IMR-90 (cell line): ENCODE measurements at regions not wholly inside any gene's neighbourhood (a gene's known extent, or its start where the extent isn't known, plus 50 kb on each side); places are given as distances from the start of the nearest gene placed in this dataset.

ENCODE experiments used
- ATAC-seq: fragments of 200-7000 bp; cut with Tn5 transposase; 2 replicates; pipeline ENCODE4 v1.9.1; 2020; ENCODE audit warnings: low read depth, mild to moderate bottlenecking, moderate library complexity
- BruUV-seq: library from RNA; stranded (reverse); fragments of 400-500 nt; replicated peaks from 2 replicates; lab custom pipeline; 2021; lab: Mats Ljungman, UMichigan
- CTCF ChIA-PET: fragments of 300-600 bp; formaldehyde crosslinking; extraction: SDS; loops from one replicate; lab custom pipeline; 2021; ENCODE audit warnings: antibody characterized with exemption; lab: Yijun Ruan, JAX
- POLR2A ChIA-PET: fragments of 300-600 bp; sonication (Branson Sonifier 250); formaldehyde crosslinking; loops from one replicate; lab custom pipeline; 2022; ENCODE audit warnings: antibody characterized with exemption; ENCODE audit not compliant: unreplicated experiment; lab: Charles Lee
- DNase-seq: peaks from one replicate; pipeline ENCODE4 v3.0.0; 2013
- H2AFZ ChIP-seq: replicated peaks from 2 replicates; pipeline ENCODE3; 2013; ENCODE audit warnings: low read length, mild to moderate bottlenecking; ENCODE audit not compliant: poor library complexity
- H2AK5ac ChIP-seq: 2 replicates; pipeline ENCODE4 v1.6.1; 2013; ENCODE audit warnings: low read depth, low read length, inconsistent platforms
- H2AK9ac ChIP-seq: replicated peaks from 2 replicates; pipeline ENCODE3; 2013; ENCODE audit warnings: mild to moderate bottlenecking, low read depth, low read length, moderate library complexity; ENCODE audit not compliant: poor library complexity
- H2BK120ac ChIP-seq: 2 replicates; pipeline ENCODE4 v1.6.1; 2013; ENCODE audit warnings: low read depth, low read length, inconsistent platforms
- H2BK15ac ChIP-seq: 3 replicates; pipeline ENCODE4 v1.6.1; 2013; ENCODE audit warnings: low read depth, low read length, inconsistent platforms
- H2BK20ac ChIP-seq: 2 replicates; pipeline ENCODE4 v1.6.1; 2013; ENCODE audit warnings: low read depth, mild to moderate bottlenecking, inconsistent platforms, low read length, moderate library complexity
- H2BK5ac ChIP-seq: 2 replicates; pipeline ENCODE4 v1.6.1; 2013; ENCODE audit warnings: mild to moderate bottlenecking, low read depth, low read length, inconsistent platforms; ENCODE audit not compliant: poor library complexity, severe bottlenecking
- H3K14ac ChIP-seq: replicated peaks from 2 replicates; pipeline ENCODE4 v1.6.1; 2013; ENCODE audit warnings: low read depth, low read length, inconsistent platforms
- H3K18ac ChIP-seq: 2 replicates; pipeline ENCODE4 v1.6.1; 2013; ENCODE audit warnings: low read depth, low read length, control low read depth
- H3K23ac ChIP-seq: 2 replicates; pipeline ENCODE4 v1.6.1; 2013; ENCODE audit warnings: low read depth, low read length, inconsistent platforms
- H3K27ac ChIP-seq: 2 replicates; pipeline ENCODE4 v1.5.1; 2013; ENCODE audit warnings: mild to moderate bottlenecking, control low read depth, low read length; ENCODE audit not compliant: insufficient read depth
- H3K27me3 ChIP-seq: 2 replicates; pipeline ENCODE4 v1.6.1; 2013; ENCODE audit warnings: low read length; ENCODE audit not compliant: control insufficient read depth, insufficient read depth
- H3K36me3 ChIP-seq: 2 replicates; pipeline ENCODE4 v1.6.1; 2013; ENCODE audit warnings: low read length, mixed read lengths; ENCODE audit not compliant: control insufficient read depth, insufficient read depth
- H3K4ac ChIP-seq: 2 replicates; pipeline ENCODE4 v1.6.1; 2013; ENCODE audit warnings: low read depth, low read length, inconsistent platforms
- H3K4me1 ChIP-seq: 2 replicates; pipeline ENCODE4 v1.6.1; 2013; ENCODE audit warnings: low read length, mixed read lengths; ENCODE audit not compliant: control insufficient read depth, insufficient read depth
- H3K4me2 ChIP-seq: 2 replicates; pipeline ENCODE4 v1.6.1; 2013; ENCODE audit warnings: low read depth, mild to moderate bottlenecking, control low read depth, low read length, moderate library complexity
- H3K4me3 ChIP-seq: 2 replicates; pipeline ENCODE4 v1.5.1; 2013; ENCODE audit warnings: low read depth, mild to moderate bottlenecking, control low read depth, low read length, moderate library complexity; ENCODE audit not compliant: insufficient read depth
- H3K56ac ChIP-seq: 2 replicates; pipeline ENCODE4 v1.6.1; 2013; ENCODE audit warnings: low read length, inconsistent platforms; ENCODE audit not compliant: insufficient read depth; ENCODE audit errors: extremely low read depth
- H3K79me1 ChIP-seq, 2 experiments: 2 replicates each; pipeline ENCODE4 v1.6.1; 2013; ENCODE audit warnings: low read length in 2 of 2, inconsistent platforms in 1 of 2, low read depth in 1 of 2
- H3K9ac ChIP-seq: 2 replicates; pipeline ENCODE4 v1.6.1; 2013; ENCODE audit warnings: low read depth, low read length, control low read depth
- H3K9me1 ChIP-seq: 2 replicates; pipeline ENCODE4 v1.6.1; 2013; ENCODE audit warnings: low read length, inconsistent platforms; ENCODE audit not compliant: insufficient read depth
- H3K9me3 ChIP-seq: 2 replicates; pipeline ENCODE4 v1.6.1; 2013; ENCODE audit warnings: low read length; ENCODE audit not compliant: control insufficient read depth, insufficient read depth
- H4K20me1 ChIP-seq: 2 replicates; pipeline ENCODE4 v1.6.1; 2013; ENCODE audit warnings: low read length, inconsistent platforms; ENCODE audit not compliant: insufficient read depth
- H4K5ac ChIP-seq: 2 replicates; pipeline ENCODE4 v1.6.1; 2013; ENCODE audit warnings: mild to moderate bottlenecking, low read depth, low read length, control low read depth
- H4K8ac ChIP-seq, 2 experiments: 2 replicates each; pipeline ENCODE4 v1.6.1; 2013; ENCODE audit warnings: low read depth in 2 of 2, low read length in 2 of 2, control low read depth in 1 of 2, inconsistent platforms in 1 of 2
- H4K91ac ChIP-seq: 2 replicates; pipeline ENCODE4 v1.6.1; 2013; ENCODE audit warnings: low read depth, low read length, inconsistent platforms; ENCODE audit not compliant: insufficient read depth
- BHLHE40 ChIP-seq: fragments of 150-350 bp; IDR thresholded peaks from 2 replicates; pipeline ENCODE4 v1.6.1; 2016; ENCODE audit warnings: mild to moderate bottlenecking, low read depth, low read length
- CHD1 ChIP-seq: IDR thresholded peaks from 2 replicates; pipeline ENCODE4 v1.6.1; 2012; ENCODE audit warnings: low read depth, low read length, improper control_type of control experiment
- ELK1 ChIP-seq: fragments of 150-350 bp; IDR thresholded peaks from 2 replicates; pipeline ENCODE4 v1.6.1; 2016; ENCODE audit warnings: low read depth, mild to moderate bottlenecking, low read length, moderate library complexity, borderline replicate concordance
- FOS ChIP-seq: fragments of 150-350 bp; IDR thresholded peaks from 2 replicates; pipeline ENCODE4 v1.6.1; 2016; ENCODE audit warnings: low read depth, low read length
- MAZ ChIP-seq: IDR thresholded peaks from 2 replicates; pipeline ENCODE4 v1.6.1; 2012; ENCODE audit warnings: low read depth, mild to moderate bottlenecking, low read length, improper control_type of control experiment, moderate library complexity, borderline replicate concordance
- MXI1 ChIP-seq: IDR thresholded peaks from 2 replicates; pipeline ENCODE4 v1.6.1; 2012; ENCODE audit warnings: low read depth, mild to moderate bottlenecking, low read length, moderate library complexity, borderline replicate concordance
- RAD21 ChIP-seq: IDR thresholded peaks from 2 replicates; pipeline ENCODE4 v1.6.1; 2012; ENCODE audit warnings: low read length, improper control_type of control experiment
- RCOR1 ChIP-seq: IDR thresholded peaks from 2 replicates; pipeline ENCODE4 v1.6.1; 2012; ENCODE audit warnings: mild to moderate bottlenecking, low read length, improper control_type of control experiment; ENCODE audit not compliant: insufficient replicate concordance
- RFX5 ChIP-seq: IDR thresholded peaks from 2 replicates; pipeline ENCODE4 v1.8.0; 2012; ENCODE audit warnings: low read depth, mild to moderate bottlenecking, low read length, moderate library complexity
- SMC3 ChIP-seq: fragments of 150-350 bp; IDR thresholded peaks from 2 replicates; pipeline ENCODE4 v1.6.1; 2016; ENCODE audit warnings: low read depth, mild to moderate bottlenecking, antibody characterized with exemption, low read length, moderate library complexity
- WGBS, 2 experiments: methylation state at CpG; one replicate each; pipeline versions ENCODE4 v1.1.5 to v1.1.7; 2013; ENCODE audit warnings: missing lambda C conversion rate in 2 of 2; ENCODE audit not compliant: insufficient read length in 1 of 2; ENCODE audit errors: extremely low coverage in 2 of 2; 5-methylcytosine and 5-hydroxymethylcytosine counted together
- dilution Hi-C: fragments of 300-500 bp; cut with HindIII; formaldehyde crosslinking; loops from one replicate; pipeline ENCODE4 v1.14.3; 2018; ENCODE audit warnings: low sequenced_read_pairs; ENCODE audit not compliant: unreplicated experiment
- in situ Hi-C: fragments of 300-500 bp; cut with MboI; formaldehyde crosslinking; loops from 3 replicates; pipeline ENCODE4 v1.14.3; 2019; ENCODE audit warnings: low sequenced_read_pairs, inconsistent platforms, mixed read lengths
- intact Hi-C: fragments of 100-400 bp; cut with micrococcal nuclease; formaldehyde crosslinking; loops from 2 replicates; pipeline ENCODE4 v1.10.0; 2022

- H4K5ac ChIP-seq, result no peak overlapping the region
- dilution Hi-C loops (no loop called here), intact Hi-C loops (no loop called here), in situ Hi-C loops (no loop called here)
- no peak for DNase-seq
- H3K18ac ChIP-seq, result no peak overlapping the region
- BruUV-seq, result no TSS peak
- H3K4me2 ChIP-seq, result no peak overlapping the region
- H3K4ac ChIP-seq, result no peak overlapping the region
- no peak overlapping the region for H2BK15ac ChIP-seq
- H3K23ac ChIP-seq, result no peak overlapping the region
- H3K79me1 ChIP-seq, result no peaks in the 10 kb centered on the region
- peaks cover 80% of the 10 kb centered on the region for H3K27me3 ChIP-seq
- H4K91ac ChIP-seq, result no peak overlapping the region
- H2AFZ ChIP-seq, result no peak overlapping the region
- POLR2A ChIA-PET, result no interaction called here
- H3K9ac ChIP-seq, result no peak overlapping the region
- TF ChIP-seq MXI1, result no peak
- TF ChIP-seq MAZ, result no peak
- no peak for TF ChIP-seq ELK1
- no peak for TF ChIP-seq RAD21
- no peak for TF ChIP-seq BHLHE40
- TF ChIP-seq CHD1, result no peak
- no peak for TF ChIP-seq FOS
- no peak for TF ChIP-seq SMC3
- no peak for TF ChIP-seq RCOR1
- TF ChIP-seq RFX5, result no peak
- peaks cover 5% of the 10 kb centered on the region; the same call in 1 of the 2 replicates for H3K4me1 ChIP-seq
- no peak overlapping the region for H3K4me3 ChIP-seq
- no peak overlapping the region for H2BK5ac ChIP-seq
- H2AK9ac ChIP-seq, result no peak overlapping the region
- H3K9me1 ChIP-seq, result no peaks in the 10 kb centered on the region
- no peak overlapping the region for H2BK120ac ChIP-seq
- ATAC-seq, result no peak
- no peak overlapping the region for H3K14ac ChIP-seq
- 0 out of 2 replicates have a peak, but pooled peaks cover 4% of the 10 kb centered on the region for H4K20me1 ChIP-seq
- 6% methylated on average over 6 of the region's 16 CpGs; no CpG with 5 or more reads in 1 of the 2 experiments for WGBS, 2 experiments
- no peak overlapping the region for H3K27ac ChIP-seq
- CTCF ChIA-PET, result no interaction called here
- H2AK5ac ChIP-seq, result no peak overlapping the region
- H3K36me3 ChIP-seq, result no peaks in the 10 kb centered on the region
- H4K8ac ChIP-seq, result no peak overlapping the region
- H3K9me3 ChIP-seq, result peaks cover 6% of the 10 kb centered on the region
- H3K56ac ChIP-seq, result no peak overlapping the region
- H2BK20ac ChIP-seq, result no peak overlapping the region
These were observed 145.8 kb upstream of the ETS2 start for GRCh38 chr21:38659936-38660332.
